GM23248 (cell line): ENCODE measurements at regions not wholly inside any gene's neighbourhood (a gene's known extent, or its start where the extent isn't known, plus 50 kb on each side); places are given as distances from the start of the nearest gene placed in this dataset.

ENCODE experiments used
- EZH2 ChIP-seq: fragments of 200-600 bp; sonication (generic); IDR thresholded peaks from 2 replicates; pipeline ENCODE4 v1.6.1; 2018; ENCODE audit warnings: antibody characterized with exemption, mild to moderate bottlenecking; ENCODE audit not compliant: insufficient read depth, poor library complexity, severe bottlenecking
- EZH2phosphoT487 ChIP-seq: fragments of 200-600 bp; sonication (generic); IDR thresholded peaks from 2 replicates; pipeline ENCODE4 v1.6.1; 2018; ENCODE audit warnings: antibody characterized with exemption, moderate library complexity, mild to moderate bottlenecking, low read depth; ENCODE audit not compliant: insufficient read depth

GRCh38 chr7:17408245-17408903, 109.9 kb downstream of the AHR start:
- TF ChIP-seq EZH2, result no peak
- no peak for TF ChIP-seq EZH2phosphoT487
